Activated naive CD4-positive, alpha-beta T cell treated with anti-CD3 and anti-CD28 coated beads for 36 hours (primary cell): ENCODE measurements at regions not wholly inside any gene's neighbourhood (a gene's known extent, or its start where the extent isn't known, plus 50 kb on each side); places are given as distances from the start of the nearest gene placed in this dataset.

Source experiments
- CTCF ChIA-PET: fragments of 350-600 bp; sonication (Branson Sonifier 250); formaldehyde crosslinking; loops from one replicate; lab custom pipeline; 2021; ENCODE audit warnings: antibody characterized with exemption; lab: Charles Lee
- DNase-seq: peaks from one replicate; pipeline ENCODE4 v3.0.0-alpha.2; 2020
- H3K27ac Mint-ChIP-seq: one replicate; pipeline ENCODE4 v1.8.0; 2021; ENCODE audit warnings: mild to moderate bottlenecking, mixed read lengths
- H3K27me3 Mint-ChIP-seq: one replicate; pipeline ENCODE4 v1.8.0; 2021; ENCODE audit warnings: low read depth, mixed read lengths
- H3K36me3 Mint-ChIP-seq: one replicate; pipeline ENCODE4 v1.8.0; 2021; ENCODE audit warnings: low read depth, mixed read lengths
- H3K4me1 Mint-ChIP-seq: one replicate; pipeline ENCODE4 v1.8.0; 2021; ENCODE audit warnings: low read depth, mixed read lengths
- H3K4me3 Mint-ChIP-seq: one replicate; pipeline ENCODE4 v1.8.0; 2021; ENCODE audit warnings: mild to moderate bottlenecking, moderate library complexity, mixed read lengths
- H3K9me3 Mint-ChIP-seq: one replicate; pipeline ENCODE4 v1.8.0; 2021; ENCODE audit warnings: mixed read lengths
- intact Hi-C: fragments of 100-400 bp; cut with micrococcal nuclease; formaldehyde crosslinking; loops from one replicate; pipeline ENCODE4 v1.15.1; 2023

DNA sequence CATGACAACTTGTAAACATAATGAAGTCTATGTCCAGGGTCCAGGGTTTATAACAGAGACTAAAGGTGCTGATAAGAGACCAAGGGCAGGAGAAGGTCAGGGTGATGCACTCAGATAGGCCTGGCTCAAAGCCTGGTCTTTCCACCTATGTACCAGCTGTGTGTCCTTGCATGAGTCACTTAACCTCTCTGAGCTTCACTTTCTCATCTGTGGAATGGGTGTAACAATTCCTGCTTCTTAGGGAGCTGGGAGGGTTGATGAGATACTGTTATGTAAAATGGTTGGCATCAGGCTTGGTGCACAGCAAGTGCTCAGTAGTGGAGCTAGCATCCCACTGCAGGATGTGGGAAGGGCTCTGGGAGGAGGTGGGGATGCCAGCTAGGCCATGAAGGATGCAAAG is 143.7 kb upstream of the CSF3R start:
- CTCF ChIA-PET = no interaction called here
- H3K27ac Mint-ChIP-seq = no peak overlapping the region
- intact Hi-C loops = no loop called here
- H3K27me3 Mint-ChIP-seq = peaks cover 2% of the 10 kb centered on the region
- H3K4me3 Mint-ChIP-seq = no peak overlapping the region
- no peak for DNase-seq
- H3K9me3 Mint-ChIP-seq = no peaks in the 10 kb centered on the region
- no peaks in the 10 kb centered on the region for H3K36me3 Mint-ChIP-seq
- peaks cover 8% of the 10 kb centered on the region for H3K4me1 Mint-ChIP-seq

DNA sequence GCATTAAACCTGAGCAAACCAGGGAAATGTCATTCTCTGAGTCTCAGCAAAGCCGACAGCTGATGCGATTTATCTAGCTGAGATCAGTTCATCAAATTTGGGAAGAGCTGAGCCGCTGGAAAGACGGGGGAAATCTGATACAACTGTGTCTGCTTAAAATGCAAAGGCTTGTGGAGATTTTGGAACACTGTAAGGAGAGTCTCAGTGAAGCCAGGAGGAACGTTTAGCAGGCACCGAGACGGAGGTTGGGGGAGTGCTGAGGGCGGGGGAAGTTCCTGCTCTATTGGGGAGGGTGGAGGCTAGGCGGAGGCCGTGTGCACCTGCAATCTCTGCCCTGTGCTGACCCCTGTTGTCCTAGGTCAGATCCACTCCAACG is 143.2 kb upstream of the CSF3R start:
- no peaks in the 10 kb centered on the region for H3K9me3 Mint-ChIP-seq
- no peaks in the 10 kb centered on the region for H3K36me3 Mint-ChIP-seq
- H3K27me3 Mint-ChIP-seq = peaks cover 2% of the 10 kb centered on the region
- intact Hi-C loops = no loop called here
- H3K27ac Mint-ChIP-seq = no peak overlapping the region
- no peak for DNase-seq
- H3K4me1 Mint-ChIP-seq = peaks cover 8% of the 10 kb centered on the region
- H3K4me3 Mint-ChIP-seq = no peak overlapping the region
- CTCF ChIA-PET = no interaction called here

- H3K27ac Mint-ChIP-seq = no peak overlapping the region
- no peaks in the 10 kb centered on the region for H3K36me3 Mint-ChIP-seq
- H3K27me3 Mint-ChIP-seq = peaks cover 2% of the 10 kb centered on the region
- H3K9me3 Mint-ChIP-seq = no peaks in the 10 kb centered on the region
- no peak for DNase-seq
- no peak overlapping the region for H3K4me3 Mint-ChIP-seq
- intact Hi-C loops = no loop called here
- peaks cover 8% of the 10 kb centered on the region for H3K4me1 Mint-ChIP-seq
- CTCF ChIA-PET = no interaction called here
Observed at GRCh38 chr1:36625253-36625934, 142.7 kb upstream of the CSF3R start.

- no peak for DNase-seq
- H3K36me3 Mint-ChIP-seq = no peaks in the 10 kb centered on the region
- H3K4me3 Mint-ChIP-seq = no peak overlapping the region
- no peaks in the 10 kb centered on the region for H3K9me3 Mint-ChIP-seq
- H3K27ac Mint-ChIP-seq = no peak overlapping the region
- intact Hi-C loops = no loop called here
- peaks cover 8% of the 10 kb centered on the region for H3K4me1 Mint-ChIP-seq
- peaks cover 2% of the 10 kb centered on the region for H3K27me3 Mint-ChIP-seq
- CTCF ChIA-PET = interaction anchor here (1.3 kb wide), 1 partner anchor 15 kb away, joined by 4 read pairs; no protein-coding TSS in a partner anchor
Observed at GRCh38 chr1:36624466-36624865, 141.8 kb upstream of the CSF3R start.

DNA sequence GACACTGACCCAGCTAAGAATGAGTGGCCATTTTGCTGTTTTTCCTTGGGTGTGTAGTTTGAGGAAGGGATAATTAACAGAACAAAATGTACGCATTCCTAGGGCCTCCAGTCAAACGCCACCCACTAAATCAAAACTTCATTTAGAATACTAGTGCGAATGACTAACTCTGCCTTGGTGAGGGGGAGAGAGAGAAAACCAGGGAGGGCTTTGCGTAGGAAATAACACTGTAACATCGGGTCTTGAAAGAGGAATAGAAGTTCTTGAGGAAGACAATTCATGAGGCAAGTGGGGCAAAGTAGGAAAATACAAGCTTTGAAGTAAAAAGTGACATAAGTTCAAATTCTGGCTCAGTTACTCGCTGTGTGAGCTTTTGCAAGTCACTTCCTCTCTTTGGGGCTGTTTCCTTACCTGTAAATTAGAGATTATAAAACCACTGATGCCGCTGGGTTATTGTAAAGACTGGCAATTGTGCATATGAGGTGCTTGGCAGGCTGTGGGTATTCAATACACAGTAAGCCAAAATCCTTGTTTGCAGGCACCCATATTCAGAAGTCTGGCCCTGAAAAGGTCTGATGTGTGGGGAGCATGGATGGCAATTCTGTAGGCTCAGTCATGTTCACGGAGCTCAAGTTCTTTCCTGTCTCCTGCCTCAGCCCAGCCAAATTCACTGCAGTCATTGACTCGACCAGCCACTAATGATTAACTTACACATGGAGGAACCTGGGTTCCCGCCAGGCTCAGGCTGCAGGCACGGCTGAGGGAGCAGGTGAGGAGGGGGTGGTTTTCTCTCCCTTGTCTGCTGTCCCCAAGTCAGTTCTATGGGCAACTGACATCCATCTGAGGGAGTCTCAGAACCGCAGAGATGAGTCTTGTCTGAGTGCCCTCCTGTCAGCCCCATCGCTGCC is 140.3 kb upstream of the CSF3R start:
- Mint-ChIP-seq H3K4me3 (no peak overlapping the region), H3K27me3 (peaks cover 2% of the 10 kb centered on the region), H3K36me3 (no peaks in the 10 kb centered on the region), H3K27ac (no peak overlapping the region), H3K9me3 (no peaks in the 10 kb centered on the region), H3K4me1 (peaks cover 8% of the 10 kb centered on the region)
- no peak for DNase-seq
- intact Hi-C loops = no loop called here
- CTCF ChIA-PET = interaction anchor here (1.3 kb wide), 1 partner anchor 14 kb away, joined by 4 read pairs; no protein-coding TSS in a partner anchor

GRCh38 chr1:36621531-36621930 is 138.8 kb upstream of the CSF3R start:
- Mint-ChIP-seq H3K4me1 (peaks cover 8% of the 10 kb centered on the region), H3K27ac (no peak overlapping the region), H3K9me3 (no peaks in the 10 kb centered on the region), H3K36me3 (no peaks in the 10 kb centered on the region), H3K27me3 (peaks cover 2% of the 10 kb centered on the region), H3K4me3 (no peak overlapping the region)
- DNase-seq = no peak
- CTCF ChIA-PET = no interaction called here
- intact Hi-C loops = no loop called here

DNA sequence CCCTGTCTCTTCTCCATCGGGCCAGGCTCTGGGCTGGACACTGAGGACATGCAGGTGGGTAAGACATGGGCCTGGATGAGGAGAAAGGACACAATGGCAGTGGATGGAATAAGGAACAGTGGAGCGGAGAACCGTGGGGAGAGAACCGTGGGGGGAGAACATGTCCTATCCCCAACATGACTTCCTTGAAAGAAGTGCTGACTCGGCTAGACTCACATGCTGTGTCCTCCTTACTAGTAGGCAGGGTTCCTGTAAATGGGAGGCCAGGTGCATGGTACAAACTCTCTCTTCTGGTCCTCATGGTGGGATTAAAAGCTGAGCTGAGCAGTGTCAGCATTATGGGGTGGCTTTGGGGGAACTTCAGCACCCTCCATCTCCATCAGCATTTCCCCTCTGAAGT is 137.4 kb upstream of the CSF3R start:
- no peaks in the 10 kb centered on the region for H3K9me3 Mint-ChIP-seq
- CTCF ChIA-PET = no interaction called here

DNA sequence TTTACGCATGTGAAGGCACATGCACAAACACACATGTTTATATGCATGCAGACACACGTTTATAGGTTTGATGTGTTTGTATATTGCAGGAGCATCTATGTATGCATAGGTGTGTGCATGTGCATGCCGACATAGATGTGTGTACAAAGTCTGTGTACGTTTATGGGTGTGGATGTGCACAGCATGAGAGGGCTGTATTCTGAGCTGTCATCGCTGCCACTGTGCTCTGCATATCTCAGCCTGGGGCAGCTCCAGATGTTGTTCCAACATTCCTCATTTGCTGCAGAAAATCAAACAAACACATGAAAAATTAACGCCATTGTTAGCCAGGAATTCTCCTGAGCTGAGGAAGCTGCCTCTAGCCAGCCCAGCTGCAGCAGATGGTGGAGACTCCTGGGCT is 132.3 kb upstream of the CSF3R start:
- Mint-ChIP-seq H3K4me3 (no peak overlapping the region), H3K36me3 (no peaks in the 10 kb centered on the region), H3K27me3 (no peaks in the 10 kb centered on the region), H3K9me3 (no peaks in the 10 kb centered on the region), H3K27ac (no peak overlapping the region), H3K4me1 (no peaks in the 10 kb centered on the region)
- DNase-seq = no peak
- intact Hi-C loops = no loop called here
- CTCF ChIA-PET = no interaction called here

More for the DNA sequence above, 137.4 kb upstream of the CSF3R start:
- Mint-ChIP-seq H3K4me1 (peaks cover 8% of the 10 kb centered on the region), H3K27ac (no peak overlapping the region), H3K36me3 (no peaks in the 10 kb centered on the region), H3K27me3 (peaks cover 2% of the 10 kb centered on the region), H3K4me3 (no peak overlapping the region)
- intact Hi-C loops = no loop called here
- DNase-seq = no peak

DNA sequence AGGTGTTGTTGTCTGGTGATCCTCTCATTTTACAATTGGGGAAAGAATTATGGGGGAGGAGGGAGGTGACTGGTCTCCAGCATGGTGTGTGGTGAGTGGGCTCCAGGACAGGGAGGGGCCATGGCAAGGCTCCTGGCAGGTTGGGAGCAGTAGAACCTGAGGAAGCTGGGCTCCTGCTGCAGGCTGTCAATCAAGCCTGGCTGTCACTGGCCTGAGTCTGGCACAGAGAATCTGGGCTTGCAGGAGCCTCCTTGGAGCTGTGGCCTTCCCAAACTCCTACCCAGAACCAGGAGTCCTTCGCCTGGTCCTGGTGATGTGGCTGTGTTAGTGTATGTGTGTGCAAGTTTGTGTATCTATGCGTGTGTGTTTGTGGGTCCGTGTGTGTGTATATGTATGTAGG is 131.9 kb upstream of the CSF3R start:
- intact Hi-C loops = no loop called here
- CTCF ChIA-PET = no interaction called here
- Mint-ChIP-seq H3K36me3 (no peaks in the 10 kb centered on the region), H3K27me3 (no peaks in the 10 kb centered on the region), H3K27ac (no peak overlapping the region), H3K4me3 (no peak overlapping the region), H3K4me1 (no peaks in the 10 kb centered on the region), H3K9me3 (no peaks in the 10 kb centered on the region)
- no peak for DNase-seq

DNA sequence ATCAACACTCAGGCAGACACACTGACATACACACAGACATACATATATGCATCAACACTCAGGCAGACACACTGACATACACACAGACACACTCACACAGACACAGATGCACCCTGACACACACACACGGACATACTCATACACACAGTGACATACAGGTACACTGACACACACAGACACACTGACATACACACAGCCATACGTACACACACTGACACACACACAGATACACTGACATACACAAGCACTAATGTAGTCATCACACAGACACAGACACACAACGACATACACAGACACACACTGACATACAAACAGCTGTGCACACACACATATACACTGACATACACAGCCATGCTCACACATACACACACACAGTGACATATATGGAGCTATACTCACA is 131.0 kb upstream of the CSF3R start:
- Mint-ChIP-seq H3K36me3 (no peaks in the 10 kb centered on the region), H3K27ac (no peak overlapping the region), H3K4me3 (no peak overlapping the region), H3K9me3 (no peaks in the 10 kb centered on the region), H3K27me3 (no peaks in the 10 kb centered on the region), H3K4me1 (no peaks in the 10 kb centered on the region)
- intact Hi-C loops = no loop called here
- CTCF ChIA-PET = no interaction called here
- DNase-seq = no peak

DNA sequence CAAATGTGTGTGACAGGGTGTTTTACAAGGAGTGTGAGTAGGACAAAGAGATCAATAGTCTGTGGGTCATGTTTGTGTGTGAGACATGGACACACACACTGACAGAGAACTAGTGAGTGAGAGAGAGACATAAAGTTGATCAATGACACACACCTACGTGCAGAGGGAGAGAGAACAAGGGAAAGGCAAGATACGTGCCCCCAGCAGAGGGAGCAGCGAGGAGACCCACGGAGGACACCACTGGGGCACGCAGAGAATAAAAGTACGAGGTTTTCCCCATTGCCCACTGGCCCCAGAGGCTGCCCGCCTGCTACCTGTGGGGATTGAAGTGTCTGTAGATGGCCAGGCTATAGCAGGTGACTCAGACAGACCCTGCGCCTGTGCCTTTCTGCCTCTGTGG is 130.2 kb upstream of the CSF3R start:
- H3K9me3 Mint-ChIP-seq = no peaks in the 10 kb centered on the region
- no peaks in the 10 kb centered on the region for H3K4me1 Mint-ChIP-seq
- CTCF ChIA-PET = no interaction called here
- no peak overlapping the region for H3K27ac Mint-ChIP-seq
- H3K4me3 Mint-ChIP-seq = no peak overlapping the region
- no peak for DNase-seq
- no peaks in the 10 kb centered on the region for H3K36me3 Mint-ChIP-seq
- intact Hi-C loops = no loop called here
- H3K27me3 Mint-ChIP-seq = no peaks in the 10 kb centered on the region

GRCh38 chr1:36612121-36612520 is 129.4 kb upstream of the CSF3R start:
- intact Hi-C loops = no loop called here
- no peak overlapping the region for H3K27ac Mint-ChIP-seq
- no peaks in the 10 kb centered on the region for H3K4me1 Mint-ChIP-seq
- no peak for DNase-seq
- CTCF ChIA-PET = no interaction called here
- no peak overlapping the region for H3K4me3 Mint-ChIP-seq
- H3K36me3 Mint-ChIP-seq = no peaks in the 10 kb centered on the region
- no peaks in the 10 kb centered on the region for H3K9me3 Mint-ChIP-seq
- H3K27me3 Mint-ChIP-seq = no peaks in the 10 kb centered on the region
